ENCODE measurements at regions not wholly inside any gene's neighbourhood (a gene's known extent, or its start where the extent isn't known, plus 50 kb on each side); places are given as distances from the start of the nearest gene placed in this dataset.

GRCh38 chr10:92756201-92757065, 66.7 kb downstream of the HHEX start:
- TF ChIP-seq RAD21 (IDR thresholded peaks at IDR 0.05; ENCODE audit: low read depth): no peak
- no peak for TF ChIP-seq REST (IDR thresholded peaks at IDR 0.05; ENCODE audit: low read depth)
- no peak for TF ChIP-seq USF1 (IDR thresholded peaks at IDR 0.05)
- TF ChIP-seq TAF1 (IDR thresholded peaks at IDR 0.05; ENCODE audit: low read depth): no peak
- no peak for TF ChIP-seq YY1 (IDR thresholded peaks at IDR 0.05; ENCODE audit: low read depth)
- no peak for TF ChIP-seq EP300 (IDR thresholded peaks at IDR 0.05; ENCODE audit: borderline replicate concordance)
- TF ChIP-seq TEAD4 (IDR thresholded peaks at IDR 0.05): no peak
- no peak; the same call in 1 of the 2 replicates for TF ChIP-seq TCF12 (IDR thresholded peaks at IDR 0.05; ENCODE audit: low read depth)
- TF ChIP-seq NFIC (IDR thresholded peaks at IDR 0.05): no peak
- no peak for TF ChIP-seq MAX (IDR thresholded peaks at IDR 0.05)
- no peak for TF ChIP-seq FOXM1 (IDR thresholded peaks at IDR 0.05; ENCODE audit: borderline replicate concordance, low read depth)
- no peak for TF ChIP-seq CREB1 (IDR thresholded peaks at IDR 0.05; ENCODE audit: low read depth)
- TF ChIP-seq ZBTB7A (IDR thresholded peaks at IDR 0.05; ENCODE audit: low read depth): no peak
- TF ChIP-seq EGR1 (IDR thresholded peaks at IDR 0.05): no peak
- no peak for TF ChIP-seq CEBPB (IDR thresholded peaks at IDR 0.05)

GRCh38 chr10:92757066-92757710, 67.4 kb downstream of the HHEX start:
- TF ChIP-seq YY1 (IDR thresholded peaks at IDR 0.05; ENCODE audit: low read depth) (no peak), CEBPB (IDR thresholded peaks at IDR 0.05) (peak; percentile 84), CREB1 (IDR thresholded peaks at IDR 0.05; ENCODE audit: low read depth) (no peak), FOXM1 (IDR thresholded peaks at IDR 0.05; ENCODE audit: borderline replicate concordance, low read depth) (no peak), TAF1 (IDR thresholded peaks at IDR 0.05; ENCODE audit: low read depth) (no peak), USF1 (IDR thresholded peaks at IDR 0.05) (0 out of 2 replicates have a peak, but pooled peaks have one; percentile 23), ZBTB7A (IDR thresholded peaks at IDR 0.05; ENCODE audit: low read depth) (no peak), MAX (IDR thresholded peaks at IDR 0.05) (peak; percentile 36; the same call in 1 of the 2 replicates), EP300 (IDR thresholded peaks at IDR 0.05; ENCODE audit: borderline replicate concordance) (peak; percentile 29; the same call in 1 of the 2 replicates), RAD21 (IDR thresholded peaks at IDR 0.05; ENCODE audit: low read depth) (no peak), EGR1 (IDR thresholded peaks at IDR 0.05) (no peak), NFIC (IDR thresholded peaks at IDR 0.05) (peak; percentile 80), TCF12 (IDR thresholded peaks at IDR 0.05; ENCODE audit: low read depth) (0 out of 2 replicates have a peak, but pooled peaks have one; percentile 17), REST (IDR thresholded peaks at IDR 0.05; ENCODE audit: low read depth) (no peak), TEAD4 (IDR thresholded peaks at IDR 0.05) (no peak)

GRCh38 chr10:92757711-92758104, 68.0 kb downstream of the HHEX start:
- TF ChIP-seq TCF12 (IDR thresholded peaks at IDR 0.05; ENCODE audit: low read depth) (no peak), USF1 (IDR thresholded peaks at IDR 0.05) (no peak), TAF1 (IDR thresholded peaks at IDR 0.05; ENCODE audit: low read depth) (no peak), EGR1 (IDR thresholded peaks at IDR 0.05) (no peak), EP300 (IDR thresholded peaks at IDR 0.05; ENCODE audit: borderline replicate concordance) (no peak)

GRCh38 chr10:92758594-92758993, 68.8 kb downstream of the HHEX start:
- no peak for TF ChIP-seq TAF1 (IDR thresholded peaks at IDR 0.05; ENCODE audit: low read depth)
- no peak for TF ChIP-seq CREB1 (IDR thresholded peaks at IDR 0.05; ENCODE audit: low read depth)
- TF ChIP-seq EP300 (IDR thresholded peaks at IDR 0.05; ENCODE audit: borderline replicate concordance): no peak
- TF ChIP-seq CEBPB (IDR thresholded peaks at IDR 0.05): no peak
- TF ChIP-seq REST (IDR thresholded peaks at IDR 0.05; ENCODE audit: low read depth): no peak
- no peak for TF ChIP-seq MAX (IDR thresholded peaks at IDR 0.05)
- no peak for TF ChIP-seq RAD21 (IDR thresholded peaks at IDR 0.05; ENCODE audit: low read depth)
- TF ChIP-seq EGR1 (IDR thresholded peaks at IDR 0.05): no peak
- no peak for TF ChIP-seq YY1 (IDR thresholded peaks at IDR 0.05; ENCODE audit: low read depth)
- no peak for TF ChIP-seq FOXM1 (IDR thresholded peaks at IDR 0.05; ENCODE audit: borderline replicate concordance, low read depth)
- no peak for TF ChIP-seq TEAD4 (IDR thresholded peaks at IDR 0.05)
- no peak for TF ChIP-seq USF1 (IDR thresholded peaks at IDR 0.05)
- no peak for TF ChIP-seq ZBTB7A (IDR thresholded peaks at IDR 0.05; ENCODE audit: low read depth)
- no peak for TF ChIP-seq NFIC (IDR thresholded peaks at IDR 0.05)
- TF ChIP-seq TCF12 (IDR thresholded peaks at IDR 0.05; ENCODE audit: low read depth): no peak
